Embryonic facial prominence (tissue), 1 donor: ENCODE measurements at regions not wholly inside any gene's neighbourhood (a gene's known extent, or its start where the extent isn't known, plus 50 kb on each side); places are given as distances from the start of the nearest gene placed in this dataset.

ENCODE experiments used
- DNase-seq: peaks from one replicate; pipeline ENCODE4 v3.0.0-alpha.2; 2016; ENCODE audit errors: extremely low spot score

DNA sequence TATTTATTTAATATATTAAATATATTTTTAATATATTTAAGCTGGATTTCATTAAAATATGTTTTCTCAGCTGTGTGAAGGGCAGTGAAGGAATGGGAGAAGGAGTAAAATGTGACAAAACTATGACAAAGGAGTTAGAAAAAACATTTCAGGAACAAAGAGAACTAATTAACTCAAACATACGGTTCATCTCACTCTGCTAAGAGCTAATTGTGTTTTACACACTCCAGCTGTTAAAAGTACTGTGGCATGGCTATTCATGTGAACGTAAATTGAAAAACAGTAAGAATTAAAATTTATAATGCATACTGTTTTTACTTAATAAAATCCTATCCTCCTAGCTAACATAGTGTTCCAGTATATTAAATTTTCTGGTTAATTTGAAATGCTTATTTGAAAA, 262.5 kb upstream of the GNAI1 start:
- DNase-seq: no peak

DNA sequence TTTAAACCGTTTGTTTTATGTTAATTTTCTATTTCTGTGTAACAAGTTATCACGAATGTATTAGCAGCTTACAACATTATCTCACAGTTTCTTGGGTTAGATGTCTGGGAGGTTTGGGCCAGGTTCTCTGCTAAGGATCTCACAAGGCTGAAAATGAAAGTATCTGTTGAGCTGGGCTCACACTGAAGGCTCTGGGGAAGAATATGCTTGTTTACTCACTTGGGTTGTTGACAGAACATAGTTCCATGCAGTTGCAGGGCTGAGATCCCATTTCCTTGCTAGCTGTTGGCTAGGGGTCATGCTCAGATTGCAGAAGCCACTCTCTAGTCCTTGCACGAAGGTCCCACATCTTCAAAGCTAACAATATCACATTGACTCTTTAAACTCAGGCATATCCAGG, 266.6 kb upstream of the GNAI1 start:
- no peak for DNase-seq

DNA sequence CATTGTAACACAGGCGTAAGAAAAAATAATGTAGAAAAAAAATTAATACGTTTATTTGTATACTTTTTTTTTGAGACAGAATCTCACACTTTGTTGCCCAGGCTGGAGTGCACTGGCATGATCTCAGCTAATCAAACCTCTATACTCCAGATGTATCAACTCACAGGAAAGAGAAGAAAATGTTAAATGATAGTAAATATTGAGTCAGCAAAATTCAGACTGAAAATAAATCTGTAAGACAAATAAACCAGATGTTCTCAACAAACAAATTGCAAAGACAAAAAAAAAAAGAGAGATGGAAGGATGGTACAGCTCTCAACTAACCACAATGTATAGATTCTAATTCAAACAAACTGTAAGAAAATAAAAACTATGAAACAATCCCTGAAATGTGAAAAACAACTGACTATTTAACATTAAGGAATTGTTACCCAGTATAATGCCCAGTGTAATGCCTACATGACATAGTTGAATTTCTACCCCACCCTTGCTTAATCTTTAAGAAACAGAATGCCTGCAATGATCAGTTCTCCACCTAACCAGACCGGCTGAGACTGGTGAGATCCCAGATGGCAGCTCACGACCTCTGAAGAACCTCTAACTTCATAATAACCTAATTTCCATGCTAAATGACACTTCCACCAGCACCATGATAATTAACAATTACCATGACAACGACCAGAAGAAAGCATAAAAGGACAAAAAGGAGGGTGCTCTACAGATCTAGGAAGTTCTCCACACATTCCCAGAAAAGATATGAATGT, 272.0 kb upstream of the GNAI1 start:
- no peak for DNase-seq

DNA sequence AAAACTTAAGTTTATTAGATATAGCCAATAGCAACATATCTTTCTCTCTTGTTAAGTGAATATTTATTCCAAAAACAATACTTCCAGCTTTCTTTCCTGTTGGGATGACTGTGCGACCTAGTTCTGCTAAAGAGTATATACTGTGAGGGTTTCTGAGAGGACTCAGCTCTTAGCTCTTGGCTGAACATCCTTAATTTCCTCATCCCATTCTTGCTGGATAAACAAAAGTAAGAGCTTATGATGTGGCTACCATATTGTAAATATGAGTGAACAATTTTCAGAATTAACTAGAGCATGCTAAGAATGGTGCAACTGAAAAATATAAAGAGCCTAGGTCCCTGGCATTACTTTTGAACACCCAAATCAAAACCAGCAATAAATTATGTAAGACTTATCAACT, 279.5 kb upstream of the GNAI1 start:
- DNase-seq: no peak

DNA sequence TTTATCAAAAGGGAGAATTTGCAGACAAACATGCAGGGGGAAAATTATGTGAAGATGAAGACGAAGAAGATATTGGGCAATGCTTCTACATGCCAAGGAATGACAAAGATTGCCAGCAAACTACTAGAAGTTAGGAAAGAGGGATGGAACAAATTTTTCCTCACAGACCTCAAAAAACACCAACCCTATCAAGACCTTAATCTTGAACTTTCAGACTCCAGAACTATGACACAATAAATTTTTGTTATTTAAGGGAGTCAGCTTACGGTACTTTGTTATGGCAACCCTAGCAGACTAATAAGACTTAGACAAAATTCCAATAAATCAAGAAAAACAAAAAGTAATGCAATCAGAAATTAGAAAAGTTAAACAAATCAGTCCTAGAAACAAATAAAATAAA, 280.0 kb upstream of the GNAI1 start:
- no peak for DNase-seq

DNA sequence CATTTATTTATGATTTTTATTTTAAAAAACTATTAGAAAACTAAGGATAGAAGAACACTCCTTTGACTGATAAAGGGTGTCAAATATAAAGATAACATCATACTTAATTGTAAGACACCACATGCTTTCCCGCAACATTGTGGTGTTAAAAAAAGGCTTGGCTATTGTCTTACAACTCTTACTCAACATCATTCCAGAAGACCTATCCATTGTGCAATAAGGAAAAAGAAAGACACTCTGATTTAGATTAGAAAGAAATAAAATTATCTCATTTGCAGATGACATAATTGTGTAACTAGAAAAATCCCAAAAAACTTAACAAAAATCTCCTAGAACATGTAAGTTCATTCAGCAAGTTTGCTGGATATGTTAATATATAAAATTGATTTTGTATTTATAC, 296.7 kb upstream of the GNAI1 start:
- no peak for DNase-seq

DNA sequence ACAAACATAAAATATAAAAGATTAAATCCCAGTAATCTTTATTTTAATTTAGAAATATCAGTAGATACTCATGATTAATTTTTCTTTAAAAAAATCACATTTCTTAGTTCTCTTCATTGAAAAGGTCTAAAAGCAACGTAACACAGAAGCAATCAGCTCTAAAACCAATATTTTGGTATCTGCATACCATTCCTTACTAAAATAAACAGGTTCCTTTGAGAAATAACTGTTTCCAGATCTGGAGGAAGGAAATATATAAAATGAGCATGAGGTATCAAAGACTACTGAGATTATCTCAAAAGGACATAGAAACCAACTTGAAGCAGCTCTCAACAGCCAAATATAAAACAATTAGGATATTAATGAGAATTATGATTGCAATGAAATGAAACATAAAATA, 301.0 kb upstream of the GNAI1 start:
- DNase-seq: no peak

DNA sequence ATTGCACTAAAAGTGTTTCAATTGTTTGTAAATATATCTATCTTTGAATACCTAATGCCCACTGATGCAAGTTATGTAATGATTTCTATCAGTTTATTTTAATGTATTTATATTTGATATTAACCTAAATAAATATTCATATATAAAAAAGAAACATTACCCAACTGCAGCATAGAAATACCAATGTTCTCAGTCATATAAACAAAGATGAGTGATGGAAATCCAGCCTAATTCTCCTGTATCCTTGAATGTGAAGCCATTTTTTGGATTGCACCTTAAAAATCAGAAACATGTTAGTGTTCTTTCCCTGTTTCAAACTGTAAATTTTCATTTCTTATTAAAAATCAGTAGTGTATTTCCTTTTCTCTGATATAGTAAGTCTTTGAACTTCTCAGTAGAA, 305.8 kb upstream of the GNAI1 start:
- DNase-seq: no peak

DNA sequence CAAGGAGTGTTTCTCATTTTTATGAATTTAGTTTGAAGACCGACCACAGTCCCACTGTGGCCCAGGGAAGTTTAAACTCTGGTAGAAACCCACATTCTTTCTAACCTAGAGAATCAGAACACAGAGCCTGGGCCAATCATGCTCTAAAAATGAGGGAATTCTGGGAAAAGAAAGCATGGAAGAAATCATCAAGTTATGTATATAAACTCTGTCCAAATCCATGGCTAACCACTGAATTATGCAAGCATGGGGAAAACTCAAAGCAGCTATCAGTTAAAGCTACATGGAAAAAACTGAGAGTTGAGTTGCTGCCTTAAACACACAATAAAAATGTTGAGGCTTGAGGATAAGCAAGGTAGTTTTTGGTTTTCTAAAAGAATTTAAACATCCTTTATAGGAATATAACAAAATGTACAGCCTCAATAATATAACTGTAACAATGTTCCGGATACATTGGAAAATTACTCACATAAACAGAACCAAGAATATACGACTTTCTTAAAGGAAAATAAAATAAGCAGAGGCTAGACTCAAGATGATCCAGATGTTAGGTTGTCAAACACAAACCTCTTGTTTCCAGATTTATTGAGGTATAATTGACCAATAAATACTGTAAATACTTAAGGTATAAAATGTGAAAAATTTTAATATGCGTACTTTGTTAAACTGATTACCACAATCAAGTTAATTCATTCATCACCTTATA, 311.2 kb upstream of the GNAI1 start:
- no peak for DNase-seq

DNA sequence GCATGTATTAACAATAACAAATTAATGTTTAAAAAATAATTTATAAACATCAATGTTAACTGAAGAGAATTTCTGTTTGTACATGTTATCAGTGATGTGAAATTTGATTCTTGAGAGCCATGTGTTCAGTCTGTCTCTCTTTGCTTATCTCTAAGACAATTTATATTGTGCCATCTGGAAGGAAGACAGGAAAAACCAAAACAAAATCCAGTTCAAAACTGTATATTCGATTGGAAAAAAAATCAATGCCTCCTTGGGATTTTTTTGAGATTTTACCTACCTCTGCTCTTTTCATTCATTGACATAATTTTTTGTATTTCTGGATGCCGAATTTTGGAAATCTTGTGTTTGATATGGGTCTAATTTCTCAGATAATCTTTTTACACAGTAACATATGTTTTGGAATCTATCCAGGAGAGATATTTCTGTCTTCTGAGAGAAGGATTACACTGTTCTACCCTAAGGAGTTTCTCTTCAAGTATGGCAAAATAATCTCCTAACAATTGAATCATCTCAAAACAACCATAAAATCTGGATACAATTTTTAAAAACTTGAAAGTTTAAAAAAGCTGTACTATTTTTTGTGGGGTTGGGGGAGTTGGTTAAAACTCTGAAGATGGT, 311.9 kb upstream of the GNAI1 start:
- no peak for DNase-seq

DNA sequence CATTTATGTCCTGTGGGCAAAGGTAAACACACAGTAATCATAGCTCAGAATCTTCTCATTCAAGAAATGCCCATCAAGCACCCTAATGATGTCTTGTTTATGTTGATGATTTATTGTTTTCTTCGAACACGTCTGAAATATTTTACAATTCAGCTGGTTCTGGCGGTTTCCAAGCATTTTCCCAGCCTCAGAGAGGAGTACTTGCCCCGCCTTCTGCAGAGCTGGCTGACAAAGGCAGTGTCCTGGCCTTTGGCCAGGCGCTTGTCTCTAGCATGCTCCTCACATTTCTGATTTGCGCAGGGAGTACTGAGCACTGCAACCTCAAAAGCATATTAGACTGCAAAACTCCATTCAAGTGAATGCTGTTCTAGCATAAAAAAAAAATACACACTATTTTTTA, 314.2 kb upstream of the GNAI1 start:
- peak; percentile 16 for DNase-seq

DNA sequence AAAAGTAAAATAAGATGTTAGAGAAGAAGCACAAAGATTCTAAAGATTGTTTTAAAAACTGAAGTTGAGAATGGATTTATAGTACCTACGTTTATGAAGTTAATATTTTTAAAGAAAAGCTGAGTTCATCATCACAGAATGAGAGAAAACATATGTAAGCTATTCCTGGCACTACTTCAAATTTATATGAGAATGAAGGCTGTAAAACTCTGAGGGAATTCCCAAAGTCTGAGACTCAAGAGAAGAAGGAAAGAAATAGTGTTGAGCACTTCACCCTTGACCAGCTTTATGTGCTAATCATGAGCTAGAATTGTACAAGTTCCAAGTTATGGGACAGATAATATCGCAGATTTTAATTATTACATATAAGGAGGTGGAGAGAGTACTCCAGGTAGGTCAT, 323.7 kb upstream of the GNAI1 start:
- no peak for DNase-seq

DNA sequence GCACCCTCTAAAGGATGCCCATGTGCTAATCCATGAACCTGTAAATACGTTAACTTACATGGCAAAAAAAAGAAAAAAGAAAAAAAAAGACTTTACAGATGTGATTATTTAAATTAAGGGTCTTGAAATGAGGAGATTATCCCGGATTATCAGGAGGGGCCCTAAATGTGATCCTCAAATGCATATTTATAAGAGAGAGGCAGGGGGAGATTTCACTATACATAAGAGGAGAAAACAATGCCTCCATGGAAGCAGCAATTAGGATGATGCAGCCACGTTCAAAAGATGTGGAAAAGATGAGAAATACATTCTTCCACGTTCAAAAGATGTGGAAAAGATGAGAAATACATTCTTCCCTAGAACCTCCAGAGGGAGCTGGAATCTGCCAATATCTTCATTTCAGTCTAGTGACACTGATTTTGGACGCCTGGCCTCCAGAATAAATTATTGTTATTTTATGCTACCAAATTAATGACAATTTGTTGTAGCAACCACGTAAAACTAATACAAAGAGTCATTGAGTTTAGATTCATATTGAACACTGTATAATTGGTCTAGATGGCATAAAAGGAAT, 328.4 kb upstream of the GNAI1 start:
- DNase-seq: no peak

DNA sequence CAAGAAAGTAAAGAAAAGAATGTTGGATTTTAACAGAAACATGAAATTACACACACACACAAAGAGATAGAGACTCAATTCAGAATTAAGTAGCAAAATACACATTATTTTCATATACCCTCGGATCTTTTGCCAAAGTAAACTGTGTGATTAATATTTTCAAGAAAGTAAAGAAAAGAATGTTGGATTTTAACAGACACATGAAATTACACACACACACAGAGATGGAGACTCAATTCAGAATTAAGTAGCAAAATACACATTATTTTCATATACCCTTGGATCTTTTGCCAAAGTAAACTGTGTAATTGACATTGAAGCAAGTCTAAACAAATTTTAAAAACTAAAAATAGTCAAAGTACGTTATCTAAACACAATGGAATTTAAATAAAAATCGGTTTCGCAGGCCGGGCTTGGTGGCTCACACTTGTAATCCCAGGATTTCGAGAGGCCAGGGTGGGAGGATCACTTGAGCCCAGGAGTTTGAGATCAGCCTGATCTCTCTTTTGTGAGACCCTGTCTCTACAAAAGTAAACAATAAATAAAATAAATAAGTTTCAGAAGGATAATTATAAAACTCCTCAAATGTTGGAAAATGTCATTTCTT, 337.3 kb upstream of the MAGI2 start:
- no peak for DNase-seq

DNA sequence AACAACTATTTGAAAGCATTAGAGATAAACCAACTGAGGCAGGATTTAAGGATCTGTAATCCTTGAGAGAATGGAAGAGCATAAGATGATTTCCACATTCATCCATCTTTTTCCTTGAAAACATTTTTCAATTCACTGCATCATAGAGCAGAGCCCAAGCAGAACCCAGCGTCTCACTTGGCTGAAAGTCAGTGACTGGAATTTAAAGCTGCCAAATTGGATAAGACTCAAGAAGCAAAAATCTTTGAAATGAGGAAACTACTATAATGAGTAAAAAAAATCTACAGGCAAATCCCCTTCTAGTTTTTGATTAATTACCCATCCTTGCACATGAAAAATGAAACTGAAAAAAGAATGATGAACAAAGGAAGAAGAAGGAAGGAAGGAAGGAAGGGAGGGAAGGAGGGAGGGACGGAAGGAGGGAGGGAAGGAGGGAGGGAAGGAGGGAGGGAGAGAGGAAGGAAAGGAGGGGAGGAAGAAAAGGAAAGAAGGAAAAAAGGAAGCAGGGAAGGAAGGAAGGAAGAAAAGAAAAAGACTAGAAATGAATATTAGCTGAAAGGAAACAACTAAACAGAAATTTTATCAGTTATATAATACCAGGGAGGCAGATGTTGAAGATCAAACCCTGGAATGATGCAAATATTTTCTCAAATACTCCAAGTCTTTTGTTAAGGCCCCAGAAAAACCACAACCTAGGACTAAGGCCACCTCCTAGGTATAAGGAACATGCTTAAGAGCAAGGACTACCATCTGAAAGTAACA, 336.3 kb upstream of the MAGI2 start:
- no peak for DNase-seq

DNA sequence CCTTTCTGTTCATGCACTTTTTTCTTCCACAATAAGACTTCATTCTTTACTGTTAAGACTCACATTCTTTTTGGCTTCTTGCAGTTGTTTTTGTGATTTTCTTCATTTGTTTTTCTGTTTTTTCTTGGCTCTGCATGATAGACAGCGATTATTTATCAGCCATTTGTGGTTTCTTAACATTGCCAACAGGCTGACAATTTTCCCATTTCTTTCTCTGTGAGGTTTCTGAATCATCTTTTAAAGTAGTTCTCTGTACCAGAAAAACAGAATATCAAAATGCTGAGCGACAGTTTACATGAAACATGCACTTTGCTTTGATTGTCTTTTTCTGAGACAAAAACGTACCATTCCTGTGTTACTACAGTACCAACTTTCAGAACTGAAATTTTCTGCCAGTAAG, 334.2 kb upstream of the MAGI2 start:
- DNase-seq: no peak

DNA sequence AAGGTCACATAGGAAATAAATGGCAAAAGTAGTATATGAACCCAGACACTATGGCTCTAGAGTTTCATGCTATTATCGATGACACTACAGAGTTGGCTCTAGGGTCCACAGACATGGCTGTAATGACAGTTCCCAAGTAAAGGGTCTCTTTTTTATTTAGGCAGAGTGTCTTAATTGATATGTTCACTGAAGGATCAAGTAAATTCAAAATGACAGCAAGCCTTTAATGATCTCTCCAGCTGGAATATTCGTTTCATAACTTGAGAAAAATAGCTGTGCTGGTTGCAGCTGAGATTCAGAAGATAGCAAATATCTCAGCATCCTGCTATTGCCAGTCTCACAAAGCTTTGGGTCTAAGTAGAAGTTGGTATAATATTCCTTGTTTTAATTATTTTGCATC, 333.6 kb upstream of the MAGI2 start:
- no peak for DNase-seq

DNA sequence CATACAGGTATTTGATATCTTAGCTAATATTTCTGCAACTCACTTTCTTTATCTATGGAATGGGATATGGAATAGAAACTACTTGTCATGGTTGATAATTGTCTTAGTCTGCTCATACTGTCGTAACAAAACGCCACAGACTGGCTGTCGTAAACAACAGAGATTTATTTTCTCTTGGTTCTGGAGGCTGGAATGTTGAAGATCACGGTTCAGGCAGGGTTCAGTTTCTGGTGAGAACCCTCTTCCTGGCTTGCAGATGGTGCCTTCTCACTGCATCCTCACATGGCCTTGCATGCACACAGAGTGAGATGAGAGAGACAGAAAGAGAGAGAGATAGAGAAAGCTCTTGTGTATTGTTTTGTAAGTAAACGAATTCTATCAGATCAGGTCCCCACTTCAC, 332.7 kb upstream of the MAGI2 start:
- DNase-seq: no peak

DNA sequence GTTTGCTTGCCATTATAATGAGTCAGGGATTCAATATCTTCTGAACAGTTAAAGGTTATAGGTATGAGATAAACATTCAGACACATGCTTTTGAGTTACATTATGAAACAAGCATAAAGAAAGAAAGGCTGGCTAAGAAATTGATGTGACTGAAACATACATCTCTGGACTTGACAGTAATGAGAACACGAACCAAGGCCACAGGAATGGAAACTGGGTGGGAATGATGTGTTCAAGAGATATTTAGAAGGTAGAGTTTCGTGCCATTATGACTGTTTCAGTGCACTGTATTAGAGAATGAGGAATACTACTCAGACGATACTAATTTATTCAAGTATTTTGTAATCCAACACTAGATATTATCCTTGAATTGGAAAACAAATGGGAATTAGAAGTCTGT, 332.1 kb upstream of the MAGI2 start:
- DNase-seq: no peak

DNA sequence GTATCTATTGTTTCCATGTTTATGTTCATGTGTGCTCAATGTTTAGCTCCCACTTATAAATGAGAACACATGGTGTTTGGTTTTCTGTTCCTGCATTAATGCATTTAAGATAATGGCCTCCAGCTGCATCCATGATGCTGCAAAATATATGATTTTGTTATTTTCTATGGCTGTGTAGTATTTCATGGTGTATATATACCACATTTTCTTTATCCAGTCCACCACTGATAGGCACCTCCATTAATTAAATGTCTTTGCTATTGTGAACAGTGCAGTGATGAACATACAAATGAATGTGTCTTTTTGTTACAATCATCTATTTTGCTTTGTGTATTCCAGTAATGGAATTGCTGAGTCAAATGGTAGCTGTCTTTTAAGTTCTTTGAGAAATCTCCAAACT, 329.4 kb upstream of the MAGI2 start:
- DNase-seq: no peak

DNA sequence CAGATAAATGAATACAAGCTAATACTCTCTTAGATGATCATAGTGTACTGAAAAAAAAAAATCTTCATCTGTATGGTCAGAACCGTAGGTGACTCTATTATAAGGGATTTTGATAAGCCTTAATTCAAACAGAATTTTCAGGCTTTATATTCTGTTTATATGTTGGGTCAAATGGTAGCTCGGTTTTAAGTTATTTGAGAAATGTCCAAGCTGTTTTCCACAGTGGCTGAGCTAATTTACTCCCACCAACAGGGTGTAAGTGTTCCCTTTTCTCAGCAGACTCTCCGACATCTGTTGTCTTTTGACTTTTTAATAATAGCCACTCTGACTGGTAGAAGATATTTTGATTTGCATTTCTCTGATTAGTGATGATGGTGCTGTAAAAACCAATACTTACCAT, 328.8 kb upstream of the MAGI2 start:
- DNase-seq: no peak

DNA sequence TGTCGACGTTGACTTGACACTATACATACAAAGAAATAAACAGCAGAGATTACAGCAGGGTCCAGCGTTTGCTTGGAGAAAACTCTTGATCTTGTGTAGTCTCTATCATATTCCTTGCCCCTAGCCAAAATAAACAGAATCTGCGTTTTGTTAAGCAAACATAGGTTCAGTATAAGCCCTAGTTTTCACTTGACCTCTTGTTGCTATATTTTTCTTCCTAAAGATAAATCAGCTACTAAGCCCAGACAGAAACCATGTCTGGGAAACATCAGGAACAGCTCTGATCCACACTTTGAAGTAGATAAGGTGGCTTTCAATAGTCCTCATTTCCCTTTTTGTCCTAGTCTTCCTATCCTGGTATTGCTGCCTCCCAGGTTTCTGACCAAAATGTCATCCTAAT, 328.2 kb upstream of the MAGI2 start:
- no peak for DNase-seq
